Bronchial epithelial cell (primary cell): ENCODE measurements at regions not wholly inside any gene's neighbourhood (a gene's known extent, or its start where the extent isn't known, plus 50 kb on each side); places are given as distances from the start of the nearest gene placed in this dataset.

Experiments used
- DNase-seq: peaks from one replicate; pipeline ENCODE4 v3.0.0-alpha.2; 2010; ENCODE audit warnings: low read depth
- FAIRE-seq: peaks from 2 replicates; lab custom pipeline; 2011; peaks lifted over from hg19 to GRCh38; lab: Jason Lieb, UNC
- H3K27me3 ChIP-seq: 2 replicates; pipeline ENCODE4 v1.5.1; 2011; ENCODE audit warnings: low read length; ENCODE audit not compliant: control insufficient read depth, insufficient read depth
- H3K36me3 ChIP-seq: 2 replicates; pipeline ENCODE4 v1.5.1; 2011; ENCODE audit warnings: low read length; ENCODE audit not compliant: control insufficient read depth, insufficient read depth
- H3K4me3 ChIP-seq: 2 replicates; pipeline ENCODE4 v1.5.1; 2011; ENCODE audit warnings: mild to moderate bottlenecking, low read depth, low read length, control low read depth
- CTCF ChIP-seq: IDR thresholded peaks from 2 replicates; pipeline ENCODE4 v1.5.1; 2011; ENCODE audit warnings: mild to moderate bottlenecking, moderate library complexity, low read length, control low read depth, inconsistent platforms; ENCODE audit not compliant: insufficient read depth, severe bottlenecking

- H3K4me3 ChIP-seq: no peak overlapping the region
- no peaks in the 10 kb centered on the region for H3K36me3 ChIP-seq
- DNase-seq (peak; percentile 79), FAIRE-seq (no peak)
- no peaks in the 10 kb centered on the region for H3K27me3 ChIP-seq
- no peak for TF ChIP-seq CTCF
Observed at GRCh38 chr6:51025082-51025777, 206.6 kb downstream of the TFAP2B start.

- FAIRE-seq (no peak), DNase-seq (no peak)
- Histone ChIP-seq H3K4me3 (no peak overlapping the region), H3K27me3 (no peaks in the 10 kb centered on the region), H3K36me3 (no peaks in the 10 kb centered on the region)
- TF ChIP-seq CTCF: no peak
Observed at GRCh38 chr6:51027283-51028065, 208.8 kb downstream of the TFAP2B start.

- H3K36me3 ChIP-seq: no peaks in the 10 kb centered on the region
- no peaks in the 10 kb centered on the region for H3K27me3 ChIP-seq
- no peak overlapping the region for H3K4me3 ChIP-seq
- FAIRE-seq: no peak
- DNase-seq: peak; percentile 69
- TF ChIP-seq CTCF: no peak
Observed at GRCh38 chr6:51028276-51028675, 209.6 kb downstream of the TFAP2B start.

GRCh38 chr6:51029561-51029960, 210.9 kb downstream of the TFAP2B start:
- DNase-seq (no peak), FAIRE-seq (no peak)
- Histone ChIP-seq H3K36me3 (no peaks in the 10 kb centered on the region), H3K27me3 (no peaks in the 10 kb centered on the region), H3K4me3 (no peak overlapping the region)
- no peak for TF ChIP-seq CTCF

GRCh38 chr6:51045548-51045947, 226.9 kb downstream of the TFAP2B start:
- TF ChIP-seq CTCF: no peak
- DNase-seq: peak; percentile 96
- no peak overlapping the region for H3K4me3 ChIP-seq
- H3K27me3 ChIP-seq: no peaks in the 10 kb centered on the region
- H3K36me3 ChIP-seq: no peaks in the 10 kb centered on the region
- FAIRE-seq: peak; percentile 7
